Heart left ventricle (tissue), 13 donors: ENCODE measurements at regions not wholly inside any gene's neighbourhood (a gene's known extent, or its start where the extent isn't known, plus 50 kb on each side); places are given as distances from the start of the nearest gene placed in this dataset.

Experiments used
- POLR2A ChIP-seq, 2 donors: fragments of 450-650 bp; IDR thresholded peaks; one replicate each; pipeline ENCODE4 v1.6.1; 2017; ENCODE audit warnings: antibody characterized with exemption in 2 of 2, mild to moderate bottlenecking in 2 of 2, moderate library complexity in 2 of 2
- TF ChIP-seq, protein P1 (sequence below), 12 donors: fragments of 200-600 bp; sonication (generic) in 4 of 12; IDR thresholded peaks; one replicate each; pipeline versions ENCODE4 v1.5.0 to v1.8.0; 2018 to 2022; ENCODE audit warnings: antibody characterized with exemption in 12 of 12, mild to moderate bottlenecking in 5 of 12
- donor health status: ischemic (EF 13 %, LVEDD 7.1; RV severe dilation, severe dysfunction).
- donor health status: DM: no; HTN: yes; CAD: no.
- donor health status: DM: no; HTN: no; CAD: no.
- donor health status: ischemic (EF 25% LVEDD 6.9; RV normal size, moderate dysfunction).
- donor health status: ischemic (EF 25% LVEDD 5.7; RV mildly dilated, moderate dysfunction).
- donor health status: ischemic (EF 35%, LVEDD 5.7; RV mildly dilated, moderate dysfunction).
- donor health status: nonischemic (EF 11% LVEDD 7.7; RV severe dilation, severe dysfunction).
- donor health status: DM: yes; HTN: yes; CAD: no.
- donor health status: PGD.
- donor health status: ischemic (EF 29% LVEDD 5.4; RV normal size, mild dysfunction).
- donor health status: nonischemic (EF 23%, LVEDD 6.1; RV moderate dilation, normal function).

DNA sequence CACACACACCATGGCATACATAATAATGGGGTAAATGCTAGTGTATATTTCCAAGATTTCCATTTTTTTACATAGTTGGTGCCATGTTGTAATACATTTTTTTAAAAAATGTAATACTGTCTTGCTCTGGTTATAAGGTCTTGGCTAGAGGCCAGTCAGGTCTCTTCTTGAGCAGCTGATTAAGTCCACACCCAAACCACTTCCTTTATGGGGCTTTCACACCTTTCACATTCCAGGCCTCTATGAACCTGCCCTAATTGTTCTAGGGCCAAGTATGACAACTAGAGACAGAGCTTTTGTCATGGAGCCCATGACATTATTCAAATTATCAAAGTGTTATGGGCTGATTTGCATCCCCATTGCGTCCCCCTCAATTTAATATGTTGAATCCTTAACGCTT lies 495.6 kb upstream of the CTNND2 start:
- TF ChIP-seq, protein P1, sequence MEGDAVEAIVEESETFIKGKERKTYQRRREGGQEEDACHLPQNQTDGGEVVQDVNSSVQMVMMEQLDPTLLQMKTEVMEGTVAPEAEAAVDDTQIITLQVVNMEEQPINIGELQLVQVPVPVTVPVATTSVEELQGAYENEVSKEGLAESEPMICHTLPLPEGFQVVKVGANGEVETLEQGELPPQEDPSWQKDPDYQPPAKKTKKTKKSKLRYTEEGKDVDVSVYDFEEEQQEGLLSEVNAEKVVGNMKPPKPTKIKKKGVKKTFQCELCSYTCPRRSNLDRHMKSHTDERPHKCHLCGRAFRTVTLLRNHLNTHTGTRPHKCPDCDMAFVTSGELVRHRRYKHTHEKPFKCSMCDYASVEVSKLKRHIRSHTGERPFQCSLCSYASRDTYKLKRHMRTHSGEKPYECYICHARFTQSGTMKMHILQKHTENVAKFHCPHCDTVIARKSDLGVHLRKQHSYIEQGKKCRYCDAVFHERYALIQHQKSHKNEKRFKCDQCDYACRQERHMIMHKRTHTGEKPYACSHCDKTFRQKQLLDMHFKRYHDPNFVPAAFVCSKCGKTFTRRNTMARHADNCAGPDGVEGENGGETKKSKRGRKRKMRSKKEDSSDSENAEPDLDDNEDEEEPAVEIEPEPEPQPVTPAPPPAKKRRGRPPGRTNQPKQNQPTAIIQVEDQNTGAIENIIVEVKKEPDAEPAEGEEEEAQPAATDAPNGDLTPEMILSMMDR (IDR thresholded peaks at IDR 0.05), result no peak
- no peak for TF ChIP-seq POLR2A (IDR thresholded peaks at IDR 0.05)
